ELR (cell line): ENCODE measurements at regions not wholly inside any gene's neighbourhood (a gene's known extent, or its start where the extent isn't known, plus 50 kb on each side); places are given as distances from the start of the nearest gene placed in this dataset.
"Not testable (repeated sequence)": the region's sequence is repeated elsewhere in the genome, so short reads cannot be mapped to it uniquely, and the experiment has no call there.

Experiments
- DNase-seq: peaks from one replicate; pipeline ENCODE4 v3.0.0-alpha.2; 2015; ENCODE audit warnings: low read depth

DNA sequence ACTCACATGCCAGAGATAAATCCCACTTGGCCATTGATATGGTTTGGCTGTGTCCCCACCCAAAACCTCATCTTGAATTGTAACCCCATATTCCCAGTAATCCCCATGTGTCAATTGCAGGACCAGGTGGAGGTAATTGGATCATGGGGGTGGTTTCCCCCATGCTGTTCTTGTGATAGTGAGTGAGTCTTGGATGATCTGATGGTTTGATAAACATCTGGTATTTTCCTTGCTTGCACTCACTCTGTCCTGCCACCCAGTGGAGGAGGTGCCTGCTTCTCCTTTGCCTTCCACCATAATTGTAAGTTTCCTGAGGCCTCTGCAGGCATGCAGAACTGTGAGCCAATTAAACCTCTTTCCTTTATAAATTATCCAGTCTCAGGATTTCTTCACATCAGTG, 50.4 kb upstream of the B3GAT2 start:
- not testable (repeated sequence) for DNase-seq

DNA sequence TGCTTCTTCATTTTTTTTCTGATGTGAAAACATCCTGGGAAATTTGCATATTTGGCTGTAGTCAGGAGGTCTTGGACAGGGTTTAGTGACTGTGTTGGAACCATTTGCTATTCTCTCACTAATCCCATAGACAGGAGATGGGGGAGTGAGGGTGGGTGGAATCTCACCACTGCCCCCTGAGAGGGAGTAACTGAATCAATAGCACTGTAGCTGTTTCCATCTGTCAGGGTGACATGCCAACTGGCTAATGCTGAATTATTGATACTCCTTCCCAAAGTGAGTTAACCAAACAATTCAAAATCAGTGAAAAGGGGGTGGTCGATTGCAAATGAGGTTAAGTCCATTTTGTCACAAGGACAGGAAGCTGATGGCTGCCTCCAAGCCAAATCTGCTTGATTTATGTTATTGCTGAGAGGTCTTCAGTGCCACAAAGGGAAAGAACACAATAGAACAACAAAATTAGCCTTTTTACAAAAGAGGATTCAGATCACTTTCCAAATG, 55.1 kb upstream of the B3GAT2 start:
- no peak for DNase-seq

DNA sequence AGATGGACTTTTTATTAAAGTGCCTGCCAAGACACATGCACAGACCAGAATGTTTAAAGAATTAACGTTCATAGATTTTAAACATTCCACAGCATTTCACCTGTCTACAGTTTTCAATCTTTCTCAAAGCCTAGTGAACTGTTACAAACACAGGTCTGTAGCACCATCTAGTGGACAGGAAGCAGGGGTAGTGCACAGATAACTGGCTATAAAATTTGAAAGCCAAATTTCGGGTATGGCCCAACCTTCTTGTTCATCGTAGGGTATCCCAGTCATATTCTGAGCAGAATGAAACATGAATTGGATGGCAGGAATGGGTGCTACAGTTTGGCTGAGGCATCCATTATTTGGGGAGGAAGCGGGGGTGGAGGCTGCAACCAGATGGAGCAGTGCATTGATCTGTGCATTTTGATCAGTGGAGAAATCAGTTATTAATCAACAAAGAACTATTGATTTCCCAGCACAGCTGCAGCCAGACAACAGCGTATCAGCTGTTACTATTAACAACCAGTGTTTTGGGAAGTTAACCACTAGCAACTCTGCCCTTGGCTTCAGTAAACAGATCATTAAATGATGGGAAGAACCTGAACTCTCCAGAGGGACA, 56.1 kb upstream of the B3GAT2 start:
- peak; percentile 67 for DNase-seq

DNA sequence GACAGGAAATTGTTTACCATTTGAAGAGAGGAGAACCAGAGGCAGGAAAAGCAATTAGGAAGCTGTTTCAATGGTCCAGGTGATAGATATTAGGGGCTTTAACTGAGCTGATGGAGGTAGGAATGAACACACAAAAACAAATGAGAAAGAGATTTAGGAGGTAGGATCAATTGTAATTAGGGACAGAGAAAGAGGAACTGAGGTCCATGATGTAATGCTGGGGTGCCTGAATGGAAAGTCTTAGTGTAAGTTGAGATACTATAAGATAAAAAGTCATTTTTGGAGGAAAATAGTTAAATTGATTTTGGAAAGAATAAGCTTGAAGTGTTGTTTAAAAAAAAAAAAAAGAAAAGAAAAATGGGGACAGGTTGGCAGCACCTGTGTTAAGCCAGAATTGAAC, 58.5 kb upstream of the B3GAT2 start:
- DNase-seq, result no peak

DNA sequence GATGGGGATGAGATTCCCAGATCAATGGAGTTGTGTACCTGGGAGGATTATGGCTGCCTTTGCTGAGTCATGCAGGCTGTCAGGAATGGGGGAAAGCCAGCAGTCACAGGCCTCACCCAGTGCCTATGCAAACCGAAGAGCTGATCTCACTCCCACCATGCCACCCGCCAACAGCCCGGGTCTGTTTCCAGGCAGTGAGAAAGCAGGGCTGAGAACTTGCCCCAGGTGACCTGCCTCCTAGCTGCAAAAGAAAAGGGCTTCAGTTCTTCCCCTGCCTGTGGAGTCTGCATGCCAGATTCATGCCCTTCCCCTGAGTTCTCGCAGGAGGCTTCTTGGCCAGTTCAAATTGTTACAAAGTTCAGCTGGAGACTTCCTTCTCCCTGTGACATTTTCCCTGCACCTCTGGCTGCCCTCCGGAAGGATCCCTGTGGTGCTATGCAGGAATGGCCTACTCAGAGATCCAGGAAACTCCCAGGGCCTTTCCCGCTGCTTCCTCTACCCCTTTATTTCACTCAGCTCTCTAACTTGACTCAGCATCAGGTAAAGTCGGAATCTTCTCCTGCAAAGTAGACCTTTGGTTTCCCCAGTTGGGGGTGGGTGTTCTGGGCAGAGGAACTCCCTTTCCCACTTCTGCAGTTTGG, 71.5 kb upstream of the B3GAT2 start:
- no peak for DNase-seq

DNA sequence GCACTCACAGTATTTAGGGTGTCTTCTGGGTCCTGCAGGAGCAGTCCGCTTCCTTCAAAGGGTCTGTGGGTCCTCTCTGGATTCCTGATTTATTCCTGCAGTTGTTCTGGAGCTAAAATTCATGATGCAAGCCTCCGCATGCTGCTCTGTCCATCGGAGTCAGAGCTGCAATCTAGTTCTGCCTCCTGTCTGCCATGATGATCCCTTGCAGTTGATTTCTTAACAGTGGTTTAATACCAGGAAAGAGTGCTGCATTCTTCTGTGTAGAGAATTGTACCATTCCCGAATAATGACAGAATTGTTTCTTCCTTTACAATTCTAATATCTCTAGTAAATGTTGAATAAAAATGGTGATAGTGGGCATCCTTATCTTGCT, 72.0 kb upstream of the B3GAT2 start:
- DNase-seq, result no peak

DNA sequence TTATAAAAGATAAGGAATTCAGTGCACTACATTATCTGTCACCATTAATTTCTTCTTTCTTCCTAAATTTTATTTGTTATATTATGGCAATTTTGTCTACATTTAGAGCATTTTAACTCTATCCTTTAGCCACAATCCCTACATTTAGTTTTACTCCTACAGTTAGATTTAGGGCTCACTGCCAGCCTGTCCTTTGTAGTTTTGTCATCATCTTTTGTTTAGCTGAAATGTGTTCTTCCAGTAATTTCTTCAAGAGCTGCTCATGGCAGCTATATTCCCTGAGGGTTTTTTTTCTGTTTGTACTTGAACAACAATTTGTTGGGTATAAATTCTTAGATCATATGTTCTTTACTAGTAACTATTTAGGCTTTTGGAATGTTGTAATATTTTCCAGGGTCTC, 72.7 kb upstream of the B3GAT2 start:
- no peak for DNase-seq

DNA sequence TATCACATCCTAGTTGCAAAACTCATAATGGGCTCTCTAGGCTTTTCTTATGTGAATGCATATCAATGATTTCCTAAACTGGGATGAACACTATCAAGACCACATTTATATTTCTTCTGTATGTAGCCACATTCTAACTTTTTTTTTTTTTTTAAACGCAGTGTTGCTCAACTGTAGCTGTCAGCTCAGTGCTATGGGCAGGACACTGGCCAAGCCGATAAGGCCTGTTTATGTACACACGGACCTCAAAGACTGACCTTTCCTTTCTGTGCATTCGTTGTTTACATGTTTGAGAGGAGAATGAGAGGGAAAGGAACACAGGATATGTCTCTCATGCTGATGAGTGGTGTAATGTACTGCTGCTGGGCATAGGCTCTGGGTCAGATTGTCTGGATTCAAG, 75.1 kb upstream of the B3GAT2 start:
- DNase-seq, result no peak

DNA sequence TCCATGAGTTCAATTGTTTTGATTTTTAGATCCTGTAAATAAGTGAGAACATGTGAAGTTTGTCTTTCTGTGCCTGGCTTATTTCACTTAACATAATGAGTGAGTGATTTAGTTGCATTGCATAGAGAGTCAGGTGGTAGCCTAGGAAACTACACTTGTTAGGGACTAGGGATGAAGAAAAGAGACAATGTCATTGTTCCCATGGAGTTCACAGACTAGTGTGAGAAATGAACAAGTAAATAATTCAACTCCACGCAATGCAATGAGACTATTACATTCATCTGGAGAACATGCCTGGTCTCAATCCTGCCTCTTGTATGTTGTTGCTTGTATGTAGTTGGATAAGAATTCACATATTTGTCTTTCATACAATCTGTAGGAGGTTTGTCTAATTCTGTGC, 76.3 kb upstream of the B3GAT2 start:
- DNase-seq, result no peak

DNA sequence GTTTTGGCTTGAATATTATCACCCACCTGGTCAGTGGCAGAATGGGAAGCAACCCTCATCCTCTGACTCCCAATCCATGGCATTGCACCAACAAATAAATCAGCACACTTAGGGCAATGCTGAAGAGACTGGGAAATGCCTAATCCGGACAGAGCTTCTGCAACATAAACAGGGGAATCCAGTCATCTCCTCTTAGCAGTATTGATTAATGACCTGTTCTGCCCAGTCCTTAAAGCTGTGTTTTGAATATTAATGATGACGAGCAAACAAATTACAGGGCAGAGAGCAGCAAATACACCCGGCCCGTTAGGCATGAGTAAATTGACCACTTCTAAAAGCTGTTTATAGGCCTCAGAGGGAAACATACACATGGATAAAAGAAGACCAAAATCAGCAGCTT, 77.0 kb upstream of the B3GAT2 start:
- DNase-seq, result no peak

DNA sequence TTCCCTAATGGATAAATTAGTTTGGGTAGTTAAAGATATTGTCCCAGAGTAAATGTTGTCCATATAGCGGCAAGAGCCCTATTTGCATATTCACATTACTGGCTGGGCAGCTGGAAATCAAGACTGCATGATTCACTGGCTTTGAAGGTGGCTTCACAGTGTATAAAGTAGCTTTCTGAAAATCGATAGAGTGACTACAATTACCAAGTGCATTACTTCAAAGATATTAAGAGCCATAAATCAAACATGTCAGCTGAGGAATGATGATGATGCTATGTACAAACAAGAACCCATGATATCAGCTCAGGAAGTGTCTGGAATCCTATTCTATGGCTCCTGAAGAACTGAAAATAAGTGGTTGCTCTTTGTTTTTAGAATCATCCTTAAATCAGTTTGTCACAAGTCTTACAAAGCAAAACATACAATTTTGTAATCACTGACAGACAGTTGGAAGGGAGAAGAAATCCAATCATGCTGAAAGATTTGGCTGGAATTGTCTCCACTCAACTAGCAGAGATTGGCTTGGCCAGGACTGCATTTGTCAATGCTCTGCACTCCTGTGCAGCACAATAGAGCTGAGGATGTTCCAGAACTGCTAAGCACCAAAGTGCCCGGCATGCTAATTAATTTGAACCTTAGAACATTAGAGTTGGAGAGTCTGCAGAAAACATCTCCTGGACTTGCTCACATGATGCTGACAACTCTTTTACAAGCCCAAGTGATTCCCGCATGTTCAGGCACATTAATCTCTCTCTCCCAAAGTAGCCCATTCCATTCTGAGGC, 77.9 kb upstream of the B3GAT2 start:
- no peak for DNase-seq

DNA sequence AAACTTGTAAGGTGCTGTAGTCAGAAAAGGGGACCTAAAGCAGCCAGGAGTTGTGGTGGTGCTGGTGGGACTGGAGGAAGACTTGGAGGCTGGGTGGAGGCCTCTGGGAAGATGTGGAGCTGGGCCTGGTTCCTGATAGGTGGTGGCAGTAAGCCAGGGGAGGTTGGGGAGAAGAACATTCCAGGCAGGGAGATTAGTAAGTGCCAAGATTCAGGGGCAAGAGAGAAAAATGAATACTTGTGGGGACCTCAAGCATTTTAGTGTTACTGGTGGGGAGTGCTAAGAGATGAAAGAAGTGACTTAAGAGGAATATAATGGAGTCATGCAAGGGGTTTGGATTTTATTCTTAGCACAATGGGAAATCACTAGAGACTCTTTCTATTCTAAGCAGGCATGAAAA, 79.0 kb upstream of the B3GAT2 start:
- DNase-seq, result no peak

DNA sequence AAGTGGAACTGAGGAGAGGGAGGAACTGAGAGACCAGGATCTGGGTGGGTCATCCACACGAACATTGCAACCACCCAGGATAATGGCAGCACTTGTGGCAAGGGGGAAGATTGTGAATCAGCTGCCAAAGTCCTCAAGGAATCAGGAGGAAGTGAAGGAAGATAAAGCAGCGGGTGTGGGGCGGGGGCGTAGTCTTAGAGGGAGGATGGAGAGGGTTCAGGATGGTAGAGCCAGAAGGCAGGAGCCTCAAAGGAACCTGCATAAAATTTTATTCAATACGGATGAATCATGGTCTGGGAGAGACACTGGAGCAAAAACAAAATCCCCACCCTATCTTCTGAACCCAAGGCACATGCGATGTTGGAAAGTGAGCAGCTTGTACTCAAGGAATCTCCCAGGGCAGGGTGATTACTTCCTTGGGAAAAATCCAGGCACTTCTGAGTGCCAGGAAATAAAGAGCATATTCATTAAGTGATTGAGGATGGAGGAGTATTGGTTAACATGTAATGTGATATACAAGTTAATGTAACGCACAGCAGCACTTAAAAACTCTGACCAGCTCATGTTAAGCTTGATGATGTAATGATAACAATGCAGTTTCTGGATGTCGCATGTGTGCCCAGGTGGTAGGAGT, 82.0 kb upstream of the B3GAT2 start:
- DNase-seq, result no peak

DNA sequence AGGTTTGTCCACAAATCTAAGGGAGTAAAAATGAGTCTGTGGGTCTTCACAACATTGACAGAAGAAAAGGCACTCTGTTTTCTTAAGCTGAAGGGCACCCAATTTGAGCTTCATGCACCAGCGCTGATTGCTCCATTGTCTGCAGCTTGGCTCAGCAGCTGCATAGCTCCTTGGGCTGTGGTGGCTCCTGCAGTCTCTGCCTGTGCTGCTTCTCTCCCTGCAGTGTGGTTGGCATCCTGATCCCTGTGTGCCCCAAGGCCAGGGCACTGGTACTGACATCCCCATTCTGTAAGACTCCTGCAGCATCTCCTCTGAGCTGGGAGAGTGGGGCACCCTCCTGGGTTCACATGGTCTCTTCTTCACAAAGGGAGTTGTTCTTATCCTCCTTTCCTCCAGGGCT, 83.2 kb upstream of the B3GAT2 start:
- DNase-seq, result no peak

DNA sequence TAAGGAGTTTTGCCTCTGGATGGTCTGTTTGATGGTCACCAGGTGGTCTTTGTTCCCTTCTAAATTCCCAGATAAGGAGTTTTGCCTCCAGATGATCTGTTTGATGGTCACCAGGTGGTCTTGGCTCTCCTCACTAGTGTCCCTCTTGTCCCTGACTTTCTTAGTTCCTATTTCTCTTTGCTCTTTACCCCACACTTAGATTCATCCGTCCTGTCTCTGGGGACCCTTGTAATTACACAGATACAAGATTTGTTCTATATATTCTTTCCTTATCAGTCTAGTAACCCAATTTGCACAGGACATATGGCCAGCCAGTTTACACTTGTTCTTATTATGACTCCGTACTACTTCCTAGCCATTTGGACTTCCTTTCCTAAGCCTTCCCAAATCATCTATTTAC, 84.0 kb upstream of the B3GAT2 start:
- DNase-seq, result no peak

DNA sequence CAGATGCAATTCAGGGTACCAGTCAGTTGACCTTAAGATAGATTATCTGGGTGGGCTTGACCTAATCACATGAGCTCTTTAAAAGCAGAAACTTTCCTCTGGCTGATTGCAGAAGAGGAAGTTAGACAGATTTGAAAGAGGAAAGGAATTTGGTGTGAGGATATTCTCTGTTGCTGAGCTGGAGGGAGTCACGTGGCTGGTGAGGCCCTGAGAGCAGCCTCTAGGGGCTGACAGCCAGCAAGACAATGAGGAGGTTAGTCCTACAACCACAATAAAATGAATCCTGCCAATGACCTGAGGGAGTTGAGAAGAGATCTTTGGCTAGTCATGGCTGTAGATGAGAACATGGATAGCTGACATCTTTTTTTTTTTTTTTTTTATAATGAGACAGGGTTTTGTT, 87.0 kb upstream of the B3GAT2 start:
- peak; percentile 44 for DNase-seq

DNA sequence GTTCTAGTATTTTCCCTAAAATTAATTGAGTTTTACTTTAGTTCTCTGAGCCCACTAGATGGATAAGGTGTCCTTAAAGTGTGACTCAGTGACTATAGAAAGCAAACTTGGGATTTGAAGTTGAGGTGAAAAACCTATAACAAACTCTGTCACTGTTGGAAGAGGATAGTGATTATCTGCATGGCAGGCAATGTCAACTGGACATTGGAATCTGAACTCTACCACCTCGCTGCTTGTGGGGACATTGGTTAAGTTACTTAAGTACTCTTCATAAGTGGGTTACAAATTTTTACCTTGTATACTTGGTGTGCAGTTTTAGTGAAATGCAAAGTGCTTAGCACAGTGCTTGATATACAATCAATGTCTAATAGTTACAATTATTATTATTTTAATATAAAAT, 87.9 kb upstream of the B3GAT2 start:
- DNase-seq, result no peak

DNA sequence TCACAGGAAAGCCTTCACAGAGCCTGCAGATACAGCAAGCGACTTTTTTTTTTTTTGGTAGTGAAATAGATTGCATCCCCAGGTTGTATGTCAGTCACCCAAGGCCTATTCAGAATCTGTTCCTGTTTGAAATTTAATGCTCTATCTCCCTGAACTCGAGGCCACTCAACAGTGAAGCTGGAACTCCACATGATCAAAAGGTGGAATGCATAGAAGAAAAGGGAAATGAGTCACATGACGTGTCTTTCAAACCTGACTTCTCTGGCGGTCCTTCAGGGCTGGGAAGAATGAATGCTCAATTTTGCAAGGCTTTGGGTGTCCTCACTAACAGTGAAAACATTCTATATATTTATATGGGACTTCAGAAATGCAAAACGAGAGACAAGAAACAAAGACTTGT, 88.4 kb upstream of the B3GAT2 start:
- DNase-seq, result peak; percentile 6

DNA sequence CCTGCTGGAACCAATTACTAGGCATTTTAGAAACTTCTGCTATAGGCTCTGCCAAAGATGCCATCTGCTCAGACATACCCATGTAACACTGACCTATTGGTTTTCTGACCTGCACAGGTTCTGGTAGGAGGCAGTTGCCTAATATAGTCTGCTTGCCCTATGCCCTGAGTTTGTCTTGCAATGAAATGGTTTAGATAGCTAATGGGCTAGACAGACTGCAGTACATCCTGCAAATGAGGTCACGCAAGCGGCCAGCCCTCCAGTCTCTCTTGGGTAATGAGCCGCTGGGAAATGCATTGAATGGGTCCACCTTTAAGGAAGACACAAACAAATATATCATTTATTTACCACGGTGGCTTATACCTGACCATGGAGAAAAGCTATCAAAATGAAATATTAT, 90.6 kb upstream of the B3GAT2 start:
- DNase-seq, result no peak

DNA sequence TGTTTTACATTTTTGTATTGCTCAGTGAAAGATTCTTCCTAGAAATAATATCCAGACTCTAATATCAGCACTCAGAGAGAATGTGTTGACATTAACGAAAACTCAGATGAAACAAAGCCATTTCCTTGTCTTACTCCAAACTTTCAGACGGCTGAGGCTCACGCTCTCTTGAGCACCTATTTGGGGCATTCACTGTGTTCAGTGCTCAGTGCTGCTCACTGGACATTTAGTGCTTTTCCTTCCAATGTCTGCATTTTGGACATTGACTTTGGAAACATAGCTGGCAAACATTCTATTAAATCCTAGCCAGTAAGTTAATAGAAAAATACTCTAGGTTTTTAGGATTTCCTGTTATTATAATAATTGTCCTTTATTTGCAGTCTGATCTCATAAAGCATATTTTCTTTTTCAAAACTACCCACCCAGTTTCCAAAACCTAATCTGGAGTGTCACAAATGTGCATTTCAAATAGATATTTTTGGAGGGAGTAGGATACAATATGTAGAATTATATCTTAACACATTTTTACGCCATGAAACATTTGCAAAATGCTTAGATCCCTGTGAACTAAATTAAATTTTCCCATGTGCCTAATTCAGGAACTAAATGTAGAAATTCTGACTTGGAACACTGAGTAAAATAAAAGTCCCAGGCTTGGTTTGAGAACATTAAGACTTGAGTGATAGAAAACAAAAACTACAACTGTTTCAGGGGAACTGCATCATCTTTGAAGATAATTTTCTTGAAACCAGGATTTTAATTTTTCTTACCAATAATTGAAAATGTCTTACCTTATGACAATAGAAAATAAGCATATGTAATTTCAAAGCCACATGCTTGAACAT, 91.7 kb upstream of the B3GAT2 start:
- no peak for DNase-seq

DNA sequence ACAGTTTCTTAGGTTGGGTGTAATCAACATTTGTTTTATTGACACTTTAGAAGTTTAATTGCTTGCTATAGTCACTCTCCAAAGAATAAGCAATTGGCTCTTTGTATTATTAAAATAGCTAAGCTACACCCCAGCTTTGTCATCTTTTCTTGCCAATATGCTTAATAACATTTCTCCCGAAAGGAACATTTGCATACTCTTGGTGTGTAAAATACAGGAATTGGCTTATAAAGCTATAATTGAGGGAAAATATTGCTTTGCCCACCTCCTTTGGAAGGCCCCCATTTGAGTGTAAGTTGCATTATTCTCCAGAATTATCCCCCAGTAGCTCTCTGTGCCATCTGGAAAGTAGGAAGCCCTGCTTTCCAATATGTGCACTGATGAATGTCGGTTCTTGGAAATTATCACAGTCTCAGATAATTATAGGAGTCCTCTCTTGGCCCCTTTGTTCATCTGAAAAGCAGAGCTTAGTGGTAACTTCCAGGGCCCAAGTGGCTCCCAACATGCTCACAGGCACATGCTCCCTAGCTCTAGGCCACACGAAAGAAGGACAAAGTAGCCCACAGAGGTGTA, 92.4 kb upstream of the B3GAT2 start:
- DNase-seq, result no peak

DNA sequence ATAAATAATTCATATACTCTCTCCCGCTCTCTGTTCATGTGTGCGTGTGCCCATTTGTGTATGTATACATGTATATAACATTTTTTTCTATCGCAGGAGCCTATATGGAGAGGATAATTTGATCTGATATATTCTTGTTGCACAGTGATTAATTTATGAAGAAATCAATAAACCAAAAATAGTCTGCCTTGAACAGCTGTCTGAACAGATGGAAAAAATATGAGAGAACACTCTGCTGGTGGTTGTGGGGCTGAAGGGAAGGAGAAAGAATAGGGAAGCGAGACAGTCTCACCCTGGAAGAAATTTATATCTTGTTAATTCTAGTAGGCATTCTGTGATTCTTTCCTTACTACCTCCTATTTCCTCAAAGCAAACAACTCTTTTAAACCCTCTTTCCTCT, 96.6 kb upstream of the B3GAT2 start:
- DNase-seq, result no peak
